GM12878 (cell line): ENCODE measurements at regions not wholly inside any gene's neighbourhood (a gene's known extent, or its start where the extent isn't known, plus 50 kb on each side); places are given as distances from the start of the nearest gene placed in this dataset.

Experiments used
- ATAC-seq: fragments of 200-7000 bp; cut with Tn5 transposase; 3 replicates; pipeline ENCODE4 v1.9.1; 2020; ENCODE audit warnings: mild to moderate bottlenecking, moderate library complexity
- BruUV-seq: library from RNA; stranded (reverse); fragments of 400-500 nt; replicated peaks from 2 replicates; lab custom pipeline; 2021; lab: Mats Ljungman, UMichigan
- CTCF ChIA-PET: fragments of 300-600 bp; sonication (Branson Sonifier 250); formaldehyde crosslinking; extraction: SDS; loops from one replicate; lab custom pipeline; 2021; ENCODE audit warnings: inconsistent platforms; lab: Yijun Ruan, JAX
- POLR2A ChIA-PET: fragments of 350-600 bp; formaldehyde crosslinking; extraction: SDS; loops from one replicate; lab custom pipeline; 2021; ENCODE audit warnings: inconsistent platforms; lab: Charles Lee
- RAD21 ChIA-PET: fragments of 300-600 bp; sonication (Branson Sonifier 250); formaldehyde crosslinking; loops from one replicate; lab custom pipeline; 2023; ENCODE audit warnings: antibody characterized with exemption; ENCODE audit not compliant: unreplicated experiment; lab: Charles Lee
- SMC1A ChIA-PET: fragments of 300-600 bp; sonication (Branson Sonifier 250); formaldehyde crosslinking; loops from one replicate; lab custom pipeline; 2023; ENCODE audit not compliant: unreplicated experiment, uncharacterized antibody; lab: Charles Lee
- DNase-seq: peaks from one replicate; pipeline ENCODE4 v3.0.0-alpha.2; 2011; ENCODE audit warnings: low read depth, low spot score
- FAIRE-seq: peaks from 3 replicates; lab custom pipeline; 2011; peaks lifted over from hg19 to GRCh38; lab: Jason Lieb, UNC
- H2AFZ ChIP-seq: 2 replicates; pipeline ENCODE4 v1.6.0; 2011; ENCODE audit warnings: low read depth, low read length, control low read depth; ENCODE audit not compliant: control insufficient read depth
- H3K27ac ChIP-seq: 2 replicates; pipeline ENCODE4 v1.5.1; 2011; ENCODE audit warnings: control low read depth; ENCODE audit not compliant: control insufficient read depth, insufficient read depth
- H3K27me3 ChIP-seq, 2 experiments: replicated peaks in 1 of 2; 2 replicates each; pipeline versions ENCODE4 v1.6.0 to v1.6.1; 2011; ENCODE audit warnings: low read length in 1 of 2; ENCODE audit not compliant: control insufficient read depth in 2 of 2, insufficient read depth in 2 of 2
- H3K36me3 ChIP-seq, 2 experiments: 2 replicates each; pipeline ENCODE4 v1.5.1; 2011; ENCODE audit warnings: low read length in 1 of 2; ENCODE audit not compliant: control insufficient read depth in 2 of 2, insufficient read depth in 2 of 2
- H3K4me1 ChIP-seq: 2 replicates; pipeline ENCODE4 v1.6.1; 2011; ENCODE audit warnings: mild to moderate bottlenecking, low read length, moderate library complexity, mixed read lengths; ENCODE audit not compliant: control insufficient read depth, insufficient read depth
- H3K4me2 ChIP-seq: 2 replicates; pipeline ENCODE4 v1.6.0; 2011; ENCODE audit warnings: control low read depth; ENCODE audit not compliant: control insufficient read depth, insufficient read depth
- H3K4me3 ChIP-seq: fragments of 200-600 bp; sonication (generic); 2 replicates; pipeline ENCODE4 v1.5.1; 2016
- H3K79me2 ChIP-seq: 2 replicates; pipeline ENCODE4 v1.6.0; 2011; ENCODE audit warnings: low read length; ENCODE audit not compliant: control insufficient read depth, insufficient read depth
- H3K9ac ChIP-seq: 2 replicates; pipeline ENCODE4 v1.8.0; 2011; ENCODE audit warnings: low read length, control low read depth, mixed read lengths; ENCODE audit not compliant: control insufficient read depth, insufficient read depth
- H3K9me3 ChIP-seq: replicated peaks from 3 replicates; pipeline ENCODE4 v1.5.1; 2011; ENCODE audit warnings: mild to moderate bottlenecking, low read length; ENCODE audit not compliant: control insufficient read depth, insufficient read depth
- H4K20me1 ChIP-seq: 2 replicates; pipeline ENCODE4 v1.6.0; 2011; ENCODE audit not compliant: control insufficient read depth, insufficient read depth
- BCLAF1 ChIP-seq: fragments of 450-650 bp; IDR thresholded peaks from 2 replicates; pipeline ENCODE4 v1.6.1; 2017; ENCODE audit warnings: antibody characterized with exemption, mild to moderate bottlenecking, moderate library complexity
- CEBPB ChIP-seq, 2 experiments: fragments of 150-350 bp in 1 of 2; IDR thresholded peaks; 2 replicates each; pipeline ENCODE4 v1.6.1; 2012 to 2014; ENCODE audit warnings: low read depth in 2 of 2, low read length in 2 of 2, borderline replicate concordance in 1 of 2, inconsistent platforms in 1 of 2
- FOXM1 ChIP-seq: IDR thresholded peaks from 2 replicates; pipeline ENCODE4 v1.6.1; 2012; ENCODE audit warnings: low read depth, mild to moderate bottlenecking, inconsistent platforms, low read length, moderate library complexity
- HDAC2 ChIP-seq: fragments of 200-600 bp; sonication (generic); IDR thresholded peaks from 2 replicates; pipeline ENCODE4 v1.6.1; 2017
- IRF3 ChIP-seq: fragments of 450-650 bp; IDR thresholded peaks from 2 replicates; pipeline ENCODE4 v1.6.1; 2014; ENCODE audit warnings: mild to moderate bottlenecking
- LARP7 ChIP-seq: fragments of 450-650 bp; IDR thresholded peaks from 2 replicates; pipeline ENCODE4 v1.6.1; 2017; ENCODE audit warnings: mild to moderate bottlenecking
- MTA2 ChIP-seq: fragments of 450-650 bp; IDR thresholded peaks from 2 replicates; pipeline ENCODE4 v1.6.1; 2016; ENCODE audit warnings: low read depth, mild to moderate bottlenecking, moderate library complexity
- NBN ChIP-seq: fragments of 450-650 bp; IDR thresholded peaks from 2 replicates; pipeline ENCODE4 v1.6.1; 2016
- NKRF ChIP-seq: fragments of 450-650 bp; conservative IDR thresholded peaks from 2 replicates; pipeline ENCODE4 v1.6.1; 2017; ENCODE audit warnings: mild to moderate bottlenecking, moderate library complexity
- PML ChIP-seq: IDR thresholded peaks from 2 replicates; pipeline ENCODE4 v1.6.1; 2012; ENCODE audit warnings: low read length, inconsistent platforms
- RELB ChIP-seq: fragments of 450-650 bp; IDR thresholded peaks from 2 replicates; pipeline ENCODE4 v1.6.1; 2017; ENCODE audit warnings: low read depth, mild to moderate bottlenecking, moderate library complexity
- WGBS: methylation state at CpG from one replicate; pipeline ENCODE4 v1.1.6; 2016; ENCODE audit warnings: low lambda C conversion rate; ENCODE audit not compliant: insufficient replicate concordance, insufficient coverage; ENCODE audit errors: missing lambda C conversion rate; 5-methylcytosine and 5-hydroxymethylcytosine counted together
- in situ Hi-C: fragments of 300-500 bp; cut with MboI; formaldehyde crosslinking; loops from 9 replicates; pipeline ENCODE4 v1.14.3; 2018; ENCODE audit warnings: mixed read lengths
- intact Hi-C: fragments of 100-400 bp; cut with micrococcal nuclease; formaldehyde crosslinking; loops from one replicate; pipeline ENCODE4 v1.14.2; 2022; ENCODE audit not compliant: unreplicated experiment

- TF ChIP-seq IRF3 (no peak), NBN (no peak), PML (no peak), FOXM1 (no peak), LARP7 (no peak)
Observed at GRCh38 chr13:50382511-50382910, 367.3 kb downstream of the KCNRG start (continued).

GRCh38 chr13:50382951-50383350 lies 367.7 kb downstream of the KCNRG start:
- no peaks in the 10 kb centered on the region for H3K79me2 ChIP-seq
- H3K4me1 ChIP-seq = no peaks in the 10 kb centered on the region
- no TSS peak for BruUV-seq
- FAIRE-seq = no peak
- H3K27me3 ChIP-seq = no peaks in the 10 kb centered on the region; a peak in 2 of 4 replicates
- H3K36me3 ChIP-seq = no peaks in the 10 kb centered on the region
- ChIA-PET RAD21 (no interaction called here), CTCF (no interaction called here), SMC1A (no interaction called here), POLR2A (no interaction called here)
- 42% methylated on average over 4 of the region's 4 CpGs for WGBS
- no peaks in the 10 kb centered on the region for H4K20me1 ChIP-seq
- no peak for DNase-seq
- in situ Hi-C loops = no loop called here
- no peak overlapping the region for H3K9ac ChIP-seq
- peaks cover 9% of the 10 kb centered on the region; the same call in 2 of the 3 replicates for H3K9me3 ChIP-seq
- no peak for ATAC-seq
- H3K27ac ChIP-seq = no peak overlapping the region
- no peak overlapping the region for H3K4me2 ChIP-seq
- H3K4me3 ChIP-seq = no peak overlapping the region
- intact Hi-C loops = no loop called here
- no peak for TF ChIP-seq HDAC2
- no peak for TF ChIP-seq CEBPB (IDR thresholded peaks at IDR 0.05; ENCODE audit: borderline replicate concordance in 1 of 2, low read depth in 2 of 2, low read length in 2 of 2)
- TF ChIP-seq NKRF = no peak
- no peak for TF ChIP-seq BCLAF1
- no peak for TF ChIP-seq RELB
- TF ChIP-seq MTA2 = no peak
- no peak overlapping the region for H2AFZ ChIP-seq
